ENCODE measurements at regions not wholly inside any gene's neighbourhood (a gene's known extent, or its start where the extent isn't known, plus 50 kb on each side); places are given as distances from the start of the nearest gene placed in this dataset.

DNA sequence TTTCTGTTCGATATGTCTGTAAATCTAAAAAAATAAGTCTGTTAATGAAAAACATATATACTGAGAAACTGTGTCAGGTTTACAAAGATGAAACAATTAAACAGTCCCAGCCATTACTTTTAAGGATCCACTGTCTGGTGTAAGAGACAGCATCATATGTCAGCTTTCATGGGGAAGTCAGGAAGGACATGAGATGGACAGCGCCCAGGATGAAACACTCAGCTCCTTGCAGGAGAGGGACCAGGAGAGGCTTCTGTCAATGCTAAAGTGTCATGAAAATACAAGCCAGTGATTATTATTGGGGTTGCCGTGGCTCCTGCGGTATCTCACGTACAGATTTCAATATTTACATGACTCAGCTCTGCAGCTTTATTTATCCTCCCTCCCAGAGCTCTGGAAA, 1524.6 kb downstream of the TBC1D22A start:
- H3K36me3 ChIP-seq = no peaks in the 10 kb centered on the region
- peaks cover 0 to 5% (median 0%) of the 10 kb centered on the region in 4 donors for H3K27me3 ChIP-seq
- WGBS, 2 donors = 52 to 60% methylated on average over 5 of the region's 5 CpGs
- DNase-seq = no peak
- no peaks in the 10 kb centered on the region for H3K4me1 ChIP-seq
- H3K27ac ChIP-seq = no peak overlapping the region
- TF ChIP-seq, protein P1, sequence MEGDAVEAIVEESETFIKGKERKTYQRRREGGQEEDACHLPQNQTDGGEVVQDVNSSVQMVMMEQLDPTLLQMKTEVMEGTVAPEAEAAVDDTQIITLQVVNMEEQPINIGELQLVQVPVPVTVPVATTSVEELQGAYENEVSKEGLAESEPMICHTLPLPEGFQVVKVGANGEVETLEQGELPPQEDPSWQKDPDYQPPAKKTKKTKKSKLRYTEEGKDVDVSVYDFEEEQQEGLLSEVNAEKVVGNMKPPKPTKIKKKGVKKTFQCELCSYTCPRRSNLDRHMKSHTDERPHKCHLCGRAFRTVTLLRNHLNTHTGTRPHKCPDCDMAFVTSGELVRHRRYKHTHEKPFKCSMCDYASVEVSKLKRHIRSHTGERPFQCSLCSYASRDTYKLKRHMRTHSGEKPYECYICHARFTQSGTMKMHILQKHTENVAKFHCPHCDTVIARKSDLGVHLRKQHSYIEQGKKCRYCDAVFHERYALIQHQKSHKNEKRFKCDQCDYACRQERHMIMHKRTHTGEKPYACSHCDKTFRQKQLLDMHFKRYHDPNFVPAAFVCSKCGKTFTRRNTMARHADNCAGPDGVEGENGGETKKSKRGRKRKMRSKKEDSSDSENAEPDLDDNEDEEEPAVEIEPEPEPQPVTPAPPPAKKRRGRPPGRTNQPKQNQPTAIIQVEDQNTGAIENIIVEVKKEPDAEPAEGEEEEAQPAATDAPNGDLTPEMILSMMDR (IDR thresholded peaks at IDR 0.05) = no peak
- no peak for TF ChIP-seq POLR2A (IDR thresholded peaks at IDR 0.05)
- no peaks in the 10 kb centered on the region for H3K9me3 ChIP-seq
- intact Hi-C loops (cut with DNase I) = no loop called here
- no peak overlapping the region for H3K4me3 ChIP-seq

DNA sequence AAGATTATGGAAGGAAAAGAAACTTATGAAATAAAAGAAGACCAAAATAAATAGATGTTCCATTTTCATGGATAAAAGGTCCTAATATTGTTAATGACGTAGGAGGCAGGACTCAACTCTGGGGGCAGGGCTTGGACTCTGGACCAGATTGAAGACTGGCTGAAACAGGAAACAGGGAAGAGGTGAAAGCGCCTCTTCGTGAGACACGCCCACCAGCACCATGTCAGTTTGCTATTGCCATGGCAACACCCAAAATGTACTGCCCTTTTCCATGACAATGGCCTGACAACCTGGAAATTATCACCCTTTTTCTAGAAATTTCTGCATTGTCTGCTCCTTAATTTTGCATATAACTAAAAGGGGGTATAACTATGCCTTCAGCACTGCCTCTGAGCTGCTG, 1522.2 kb downstream of the TBC1D22A start:
- Histone ChIP-seq H3K4me1 (no peaks in the 10 kb centered on the region), H3K27me3 (peaks cover 0 to 5% (median 0%) of the 10 kb centered on the region in 4 donors), H3K4me3 (no peak overlapping the region), H3K27ac (no peak overlapping the region), H3K9me3 (no peaks in the 10 kb centered on the region), H3K36me3 (no peaks in the 10 kb centered on the region)
- no peak for DNase-seq
- TF ChIP-seq, protein P1 (IDR thresholded peaks at IDR 0.05) = no peak
- TF ChIP-seq POLR2A (IDR thresholded peaks at IDR 0.05) = no peak
- intact Hi-C loops (cut with DNase I) = no loop called here
- 83 to 87% methylated on average over 4 of the region's 4 CpGs for WGBS, 2 donors

DNA sequence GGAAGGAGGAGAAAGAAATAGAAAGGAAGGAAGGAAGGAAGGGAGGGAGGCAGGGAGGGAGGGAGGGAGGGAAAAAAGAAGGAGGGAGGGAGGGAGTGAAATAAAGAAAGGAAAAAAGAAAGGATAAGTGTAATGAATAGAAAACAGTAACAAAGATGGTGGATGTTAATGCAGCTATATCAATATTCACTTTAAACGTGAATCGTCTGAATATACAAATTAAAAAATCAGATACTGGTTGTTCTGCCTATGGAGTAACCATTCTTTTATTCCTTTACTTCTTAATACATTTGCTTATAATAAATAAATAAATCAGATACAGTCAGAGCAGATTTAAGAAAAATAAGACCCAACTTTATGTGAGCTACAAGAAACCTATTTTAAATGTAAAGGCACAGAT, 1520.4 kb downstream of the TBC1D22A start:
- 79 to 89% methylated on average over 2 of the region's 2 CpGs for WGBS, 2 donors
- intact Hi-C loops (cut with DNase I) = no loop called here
- TF ChIP-seq, protein P1 (IDR thresholded peaks at IDR 0.05) = no peak
- no peak for TF ChIP-seq POLR2A (IDR thresholded peaks at IDR 0.05)

DNA sequence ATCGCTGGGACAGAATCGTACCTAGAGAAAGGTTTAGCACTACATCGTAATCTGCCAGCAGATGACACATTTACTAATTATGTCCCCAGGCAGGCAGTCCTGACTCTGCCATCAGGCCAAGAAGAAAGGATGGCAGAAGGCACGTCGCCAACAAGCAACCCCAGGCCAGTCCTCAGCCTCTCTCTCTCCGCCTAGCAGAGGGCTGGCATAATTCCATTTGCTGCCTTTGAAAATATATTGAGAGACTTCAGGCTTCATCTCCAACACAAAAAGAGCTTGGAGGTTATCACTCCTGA, 1517.0 kb downstream of the TBC1D22A start:
- DNase-seq = no peak
- Histone ChIP-seq H3K27ac (no peak overlapping the region), H3K4me1 (no peaks in the 10 kb centered on the region), H3K4me3 (no peak overlapping the region), H3K27me3 (peaks cover 0 to 36% (median 0%) of the 10 kb centered on the region in 4 donors), H3K36me3 (no peaks in the 10 kb centered on the region), H3K9me3 (no peaks in the 10 kb centered on the region)
- WGBS, 2 donors = 40 to 48% methylated on average over 3 to 4 of the region's 6 CpGs
- intact Hi-C loops (cut with DNase I) = no loop called here
- TF ChIP-seq, protein P1 (IDR thresholded peaks at IDR 0.05) = no peak
- TF ChIP-seq POLR2A (IDR thresholded peaks at IDR 0.05) = no peak

More for the DNA sequence above, 1520.4 kb downstream of the TBC1D22A start:
- H3K36me3 ChIP-seq = no peaks in the 10 kb centered on the region
- no peak overlapping the region for H3K27ac ChIP-seq
- DNase-seq = no peak
- H3K4me3 ChIP-seq = no peak overlapping the region
- H3K27me3 ChIP-seq = peaks cover 0 to 19% (median 0%) of the 10 kb centered on the region in 4 donors
- no peaks in the 10 kb centered on the region for H3K4me1 ChIP-seq
- H3K9me3 ChIP-seq = no peaks in the 10 kb centered on the region

DNA sequence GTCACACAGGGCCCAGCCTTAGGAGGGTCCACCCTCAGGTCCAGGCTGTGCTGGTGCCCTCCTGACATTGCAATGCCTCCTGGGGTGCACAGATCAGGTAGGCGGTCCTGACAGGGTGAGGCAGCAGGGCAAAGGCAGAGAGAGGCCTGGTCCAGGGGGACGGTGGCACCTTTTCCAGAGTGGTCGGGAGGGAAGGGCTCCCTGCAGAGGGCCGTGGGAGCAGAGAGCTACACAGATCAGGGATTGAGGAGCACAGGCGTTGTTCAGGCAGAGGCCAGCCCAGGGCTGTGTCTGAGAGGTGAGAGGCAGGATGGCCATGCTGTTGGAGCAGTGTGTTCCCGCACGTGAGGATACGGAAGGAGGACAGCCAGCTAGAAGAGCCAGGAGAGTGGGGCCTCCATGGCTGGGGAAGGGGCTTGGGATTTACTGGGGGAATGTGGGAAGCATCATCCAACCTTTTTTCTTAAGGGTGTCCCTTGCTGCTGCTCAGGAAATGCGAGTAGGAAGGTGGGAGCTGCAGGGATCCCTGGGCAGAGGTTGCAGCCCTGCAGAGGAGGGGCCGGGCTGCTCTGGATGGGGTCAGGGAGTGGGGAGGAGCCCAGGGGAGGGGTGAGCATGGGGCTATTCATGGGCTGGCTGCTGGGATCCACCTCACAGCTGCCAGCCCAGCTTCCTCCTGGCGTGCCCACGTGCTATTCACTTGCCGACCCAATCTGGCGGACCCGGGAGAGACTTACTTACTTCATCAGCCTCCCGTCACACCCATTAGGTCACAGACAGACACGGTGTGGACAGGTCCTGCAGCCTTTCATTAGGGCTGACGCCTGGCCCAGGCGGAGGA, 1516.4 kb downstream of the TBC1D22A start:
- 55 to 59% methylated on average over 12 of the region's 19 CpGs for WGBS, 2 donors
- no peak for DNase-seq
- Histone ChIP-seq H3K36me3 (no peaks in the 10 kb centered on the region), H3K27me3 (peaks cover 0 to 36% (median 0%) of the 10 kb centered on the region in 4 donors), H3K4me3 (no peak overlapping the region), H3K9me3 (no peaks in the 10 kb centered on the region), H3K27ac (no peak overlapping the region), H3K4me1 (no peaks in the 10 kb centered on the region)
- intact Hi-C loops (cut with DNase I) = no loop called here
- no peak for TF ChIP-seq POLR2A (IDR thresholded peaks at IDR 0.05)
- TF ChIP-seq, protein P1 (IDR thresholded peaks at IDR 0.05) = no peak

Measured in esophagus squamous epithelium (tissue), 5 donors.